NCI-H187 (cell line): ENCODE measurements at regions not wholly inside any gene's neighbourhood (a gene's known extent, or its start where the extent isn't known, plus 50 kb on each side); places are given as distances from the start of the nearest gene placed in this dataset.
A peak's percentile ranks its signal among the peaks of the same experiment; 100 is the strongest.

ENCODE experiments used
- DNase-seq, 2 experiments: peaks; one replicate each; lab custom pipeline; 2025; lab: John Stamatoyannopoulos, UW

- DNase-seq: no peak
Observed at GRCh38 chr13:110097013-110097412, 209.9 kb downstream of the COL4A1 start.

- no peak for DNase-seq
Observed at GRCh38 chr13:110092831-110093247, 214.1 kb downstream of the COL4A1 start.

- no peak for DNase-seq
Observed at GRCh38 chr13:110089815-110090214, 217.1 kb downstream of the COL4A1 start.

- no peak for DNase-seq
Observed at GRCh38 chr13:110089100-110089499, 217.9 kb downstream of the COL4A1 start.

GRCh38 chr13:110073982-110074381, 233.0 kb downstream of the COL4A1 start:
- no peak for DNase-seq

- no peak for DNase-seq
Observed at GRCh38 chr13:110070511-110071120, 236.3 kb downstream of the COL4A1 start.

GRCh38 chr13:110070046-110070445, 236.9 kb downstream of the COL4A1 start:
- DNase-seq: no peak

GRCh38 chr13:110068176-110068473, 238.8 kb downstream of the COL4A1 start:
- no peak for DNase-seq

- no peak for DNase-seq
Observed at GRCh38 chr13:110067355-110068175, 239.4 kb downstream of the COL4A1 start.

- no peak for DNase-seq
Observed at GRCh38 chr13:110065780-110066179, 241.2 kb downstream of the COL4A1 start.

GRCh38 chr13:110063490-110064421, 243.2 kb downstream of the COL4A1 start:
- DNase-seq: no peak

GRCh38 chr13:110062777-110063442, 244.0 kb downstream of the COL4A1 start:
- no peak for DNase-seq

GRCh38 chr13:110062077-110062776, 244.7 kb downstream of the COL4A1 start:
- no peak for DNase-seq

GRCh38 chr13:110061270-110061669, 245.7 kb downstream of the COL4A1 start:
- DNase-seq: no peak

- DNase-seq: no peak
Observed at GRCh38 chr13:110057052-110057451, 249.9 kb downstream of the COL4A1 start.

GRCh38 chr13:110056640-110057039, 250.3 kb downstream of the COL4A1 start:
- DNase-seq: no peak

GRCh38 chr13:110055089-110055488, 251.9 kb downstream of the COL4A1 start:
- DNase-seq: no peak

- DNase-seq: no peak
Observed at GRCh38 chr13:110054041-110054440, 252.9 kb downstream of the COL4A1 start.

GRCh38 chr13:110047496-110047895, 259.5 kb downstream of the COL4A1 start:
- peak; percentile 82 to 90 for DNase-seq

GRCh38 chr13:110046811-110047210, 260.1 kb downstream of the COL4A1 start:
- DNase-seq: no peak

- DNase-seq: no peak
Observed at GRCh38 chr13:110045919-110046318, 259.5 kb upstream of the IRS2 start.
